ENCODE measurements at regions not wholly inside any gene's neighbourhood (a gene's known extent, or its start where the extent isn't known, plus 50 kb on each side); places are given as distances from the start of the nearest gene placed in this dataset.
"Not testable (repeated sequence)": the region's sequence is repeated elsewhere in the genome, so short reads cannot be mapped to it uniquely, and the experiment has no call there.

- Histone ChIP-seq H3K27me3 (peaks cover 4% of the 10 kb centered on the region), H3K9me3 (ENCODE audit: low read depth) (no peaks in the 10 kb centered on the region), H3K4me1 (ENCODE audit: low read depth) (no peaks in the 10 kb centered on the region), H3K36me3 (no peaks in the 10 kb centered on the region), H3K27ac (no peak overlapping the region), H3K4me3 (no peak overlapping the region)
- TF ChIP-seq, protein P1, sequence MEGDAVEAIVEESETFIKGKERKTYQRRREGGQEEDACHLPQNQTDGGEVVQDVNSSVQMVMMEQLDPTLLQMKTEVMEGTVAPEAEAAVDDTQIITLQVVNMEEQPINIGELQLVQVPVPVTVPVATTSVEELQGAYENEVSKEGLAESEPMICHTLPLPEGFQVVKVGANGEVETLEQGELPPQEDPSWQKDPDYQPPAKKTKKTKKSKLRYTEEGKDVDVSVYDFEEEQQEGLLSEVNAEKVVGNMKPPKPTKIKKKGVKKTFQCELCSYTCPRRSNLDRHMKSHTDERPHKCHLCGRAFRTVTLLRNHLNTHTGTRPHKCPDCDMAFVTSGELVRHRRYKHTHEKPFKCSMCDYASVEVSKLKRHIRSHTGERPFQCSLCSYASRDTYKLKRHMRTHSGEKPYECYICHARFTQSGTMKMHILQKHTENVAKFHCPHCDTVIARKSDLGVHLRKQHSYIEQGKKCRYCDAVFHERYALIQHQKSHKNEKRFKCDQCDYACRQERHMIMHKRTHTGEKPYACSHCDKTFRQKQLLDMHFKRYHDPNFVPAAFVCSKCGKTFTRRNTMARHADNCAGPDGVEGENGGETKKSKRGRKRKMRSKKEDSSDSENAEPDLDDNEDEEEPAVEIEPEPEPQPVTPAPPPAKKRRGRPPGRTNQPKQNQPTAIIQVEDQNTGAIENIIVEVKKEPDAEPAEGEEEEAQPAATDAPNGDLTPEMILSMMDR (IDR thresholded peaks at IDR 0.05; ENCODE audit: low read depth, low read length): no peak
- DNase-seq (ENCODE audit: low read depth in 1 of 2, low spot score in 1 of 2): no peak
Measured at GRCh38 chr2:194486326-194486725, 1170.7 kb upstream of the SLC39A10 start.

DNA sequence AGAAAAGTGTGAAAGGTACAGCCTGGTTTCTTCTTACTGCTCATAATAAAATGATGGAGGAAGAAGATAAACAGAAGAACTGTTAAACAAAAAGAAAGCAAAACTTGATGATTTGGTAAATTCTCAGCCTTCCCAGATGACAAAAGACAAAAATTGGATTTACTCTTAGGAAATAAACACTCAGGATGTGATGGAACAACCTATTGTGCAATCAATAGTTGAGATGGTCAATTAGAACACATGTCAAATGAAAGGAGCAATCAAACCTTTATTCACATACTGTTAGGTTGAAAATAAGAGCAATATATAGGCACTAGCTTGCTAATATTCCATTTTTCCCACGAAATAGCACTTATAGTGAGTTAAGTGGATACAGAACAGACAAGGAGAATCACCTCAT, 1174.0 kb upstream of the SLC39A10 start:
- Histone ChIP-seq H3K27me3 (no peaks in the 10 kb centered on the region), H3K27ac (no peak overlapping the region), H3K9me3 (ENCODE audit: low read depth) (no peaks in the 10 kb centered on the region), H3K4me1 (ENCODE audit: low read depth) (no peaks in the 10 kb centered on the region), H3K36me3 (no peaks in the 10 kb centered on the region), H3K4me3 (no peak overlapping the region)
- TF ChIP-seq, protein P1 (IDR thresholded peaks at IDR 0.05; ENCODE audit: low read depth, low read length): no peak
- no peak for DNase-seq (ENCODE audit: low read depth in 1 of 2, low spot score in 1 of 2)

DNA sequence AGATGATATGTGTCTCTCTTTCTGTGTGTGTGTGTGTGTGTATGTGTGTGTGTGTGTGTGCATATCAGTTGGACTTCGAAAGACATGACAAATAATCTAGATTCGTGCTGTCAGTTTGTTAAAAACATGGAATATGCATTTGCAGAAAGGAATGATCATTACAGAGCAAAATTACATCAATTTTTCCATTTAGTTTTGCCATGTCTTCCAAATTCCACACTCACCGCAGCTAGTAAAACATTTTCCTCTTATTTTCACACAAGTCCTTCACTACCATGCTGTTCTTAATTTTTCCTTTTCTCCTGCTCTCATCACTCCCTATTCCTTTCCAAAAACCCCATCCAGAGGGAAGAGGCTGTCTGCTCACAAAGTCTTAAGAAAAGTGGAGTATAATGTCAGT, 1191.4 kb upstream of the SLC39A10 start:
- no peak overlapping the region for H3K4me3 ChIP-seq
- TF ChIP-seq, protein P1 (IDR thresholded peaks at IDR 0.05; ENCODE audit: low read depth, low read length): no peak
- H3K27ac ChIP-seq: no peak overlapping the region
- H3K9me3 ChIP-seq (ENCODE audit: low read depth): no peaks in the 10 kb centered on the region
- DNase-seq (ENCODE audit: low read depth in 1 of 2, low spot score in 1 of 2): no peak
- no peaks in the 10 kb centered on the region for H3K27me3 ChIP-seq
- no peaks in the 10 kb centered on the region for H3K4me1 ChIP-seq (ENCODE audit: low read depth)
- no peaks in the 10 kb centered on the region for H3K36me3 ChIP-seq

DNA sequence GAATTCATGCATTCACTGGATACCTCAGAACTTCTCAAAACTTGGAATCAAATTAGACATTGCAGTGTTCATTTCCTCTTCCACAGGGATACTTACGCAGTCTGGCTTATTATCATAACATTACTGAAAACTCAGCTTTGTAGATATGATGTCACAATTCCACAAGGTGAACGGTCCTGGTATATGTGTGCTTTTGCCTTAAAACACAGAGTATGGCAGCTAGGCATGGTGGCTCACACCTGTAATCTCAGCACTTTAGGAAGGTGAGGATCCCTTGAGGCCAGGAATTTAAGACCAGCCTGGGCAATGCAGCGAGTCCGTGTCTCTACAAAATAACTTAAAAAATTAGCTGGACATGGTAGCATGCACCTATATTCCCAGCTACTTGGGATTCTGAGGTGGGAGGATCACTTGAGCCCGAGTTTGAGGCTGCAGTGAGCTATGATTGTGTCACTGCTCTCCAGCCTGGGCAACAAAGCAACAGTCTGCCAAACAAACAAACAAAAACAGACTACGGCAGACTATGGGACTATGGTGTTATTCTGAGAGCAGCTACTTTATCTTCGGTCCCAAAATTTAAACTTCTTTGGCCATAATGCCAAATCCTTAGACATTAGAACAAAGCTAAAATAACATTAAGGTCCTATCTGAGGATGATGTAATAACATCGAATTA, 1191.9 kb upstream of the SLC39A10 start:
- Histone ChIP-seq H3K9me3 (ENCODE audit: low read depth) (no peaks in the 10 kb centered on the region), H3K4me3 (no peak overlapping the region), H3K4me1 (ENCODE audit: low read depth) (no peaks in the 10 kb centered on the region), H3K27ac (no peak overlapping the region), H3K27me3 (no peaks in the 10 kb centered on the region), H3K36me3 (no peaks in the 10 kb centered on the region)
- no peak for DNase-seq (ENCODE audit: low read depth in 1 of 2, low spot score in 1 of 2)
- TF ChIP-seq, protein P1 (IDR thresholded peaks at IDR 0.05; ENCODE audit: low read depth, low read length): no peak

DNA sequence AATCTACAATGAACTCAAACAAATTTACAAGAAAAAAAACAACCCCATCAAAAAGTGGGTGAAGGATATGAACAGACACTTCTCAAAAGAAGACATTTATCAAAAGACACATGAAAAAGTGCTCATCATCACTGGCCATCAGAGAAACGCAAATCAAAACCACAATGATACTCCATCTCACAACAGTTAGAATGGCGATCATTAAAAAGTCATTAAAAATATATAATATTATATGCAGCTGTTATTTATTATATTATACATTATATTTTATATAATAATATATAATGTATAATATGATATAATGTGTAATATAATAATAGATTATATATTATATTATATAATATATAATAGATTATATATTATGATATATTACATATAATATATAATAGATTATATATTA, 1194.1 kb upstream of the SLC39A10 start:
- not testable (repeated sequence) for DNase-seq (ENCODE audit: low read depth in 1 of 2, low spot score in 1 of 2); H3K9me3 ChIP-seq (ENCODE audit: low read depth); H3K27me3 ChIP-seq; H3K4me3 ChIP-seq; H3K27ac ChIP-seq; H3K4me1 ChIP-seq (ENCODE audit: low read depth); H3K36me3 ChIP-seq

DNA sequence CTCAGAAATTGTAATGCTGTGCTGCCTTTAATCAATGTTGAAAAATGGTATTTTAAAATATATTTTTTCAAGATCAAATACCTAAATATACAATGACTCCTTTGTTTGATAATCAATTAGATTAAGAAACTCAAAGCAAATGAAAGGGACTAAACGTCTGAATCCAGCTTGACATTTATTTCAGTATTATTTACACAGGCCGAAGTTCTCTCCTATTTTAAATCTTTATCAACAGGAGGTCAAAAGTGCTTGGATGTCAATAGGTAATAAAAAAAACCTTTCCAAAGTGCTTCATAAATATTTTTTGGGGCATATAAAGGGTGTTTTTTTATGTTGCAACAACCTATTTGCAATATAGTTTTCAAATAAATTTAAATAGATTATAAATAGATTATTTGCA, 1201.7 kb upstream of the SLC39A10 start:
- Histone ChIP-seq H3K4me3 (no peak overlapping the region), H3K27ac (no peak overlapping the region), H3K36me3 (no peaks in the 10 kb centered on the region), H3K9me3 (ENCODE audit: low read depth) (no peaks in the 10 kb centered on the region), H3K27me3 (no peaks in the 10 kb centered on the region), H3K4me1 (ENCODE audit: low read depth) (no peaks in the 10 kb centered on the region)
- TF ChIP-seq, protein P1 (IDR thresholded peaks at IDR 0.05; ENCODE audit: low read depth, low read length): no peak
- DNase-seq (ENCODE audit: low read depth in 1 of 2, low spot score in 1 of 2): no peak
